Inferior parietal cortex (tissue), 1 donor: ENCODE measurements at regions not wholly inside any gene's neighbourhood (a gene's known extent, or its start where the extent isn't known, plus 50 kb on each side); places are given as distances from the start of the nearest gene placed in this dataset.
"Not testable (repeated sequence)": the region's sequence is repeated elsewhere in the genome, so short reads cannot be mapped to it uniquely, and the experiment has no call there.

Experiments
- DNase-seq: peaks from one replicate; pipeline ENCODE4 v3.0.0-alpha.2; 2016; ENCODE audit errors: extremely low spot score

DNA sequence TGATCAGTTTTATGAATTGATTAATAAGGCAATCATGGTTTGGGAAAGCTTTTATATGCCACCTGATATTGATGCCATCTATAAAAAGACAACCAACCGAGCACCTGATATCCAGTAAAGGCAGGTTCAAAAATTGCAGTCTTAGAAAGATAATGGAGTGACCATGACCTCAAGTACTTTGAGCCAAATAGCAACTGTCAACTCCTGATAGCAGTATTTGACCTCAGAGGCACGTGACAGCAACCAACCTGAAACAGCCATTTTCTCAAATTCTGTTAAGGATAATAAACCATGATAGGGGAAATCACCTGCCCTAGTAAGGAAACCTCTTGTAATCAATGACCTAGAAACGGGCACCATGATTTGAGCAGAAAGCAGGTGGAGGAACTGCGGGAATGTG, 77.1 kb upstream of the NFE2L3 start:
- no peak for DNase-seq

DNA sequence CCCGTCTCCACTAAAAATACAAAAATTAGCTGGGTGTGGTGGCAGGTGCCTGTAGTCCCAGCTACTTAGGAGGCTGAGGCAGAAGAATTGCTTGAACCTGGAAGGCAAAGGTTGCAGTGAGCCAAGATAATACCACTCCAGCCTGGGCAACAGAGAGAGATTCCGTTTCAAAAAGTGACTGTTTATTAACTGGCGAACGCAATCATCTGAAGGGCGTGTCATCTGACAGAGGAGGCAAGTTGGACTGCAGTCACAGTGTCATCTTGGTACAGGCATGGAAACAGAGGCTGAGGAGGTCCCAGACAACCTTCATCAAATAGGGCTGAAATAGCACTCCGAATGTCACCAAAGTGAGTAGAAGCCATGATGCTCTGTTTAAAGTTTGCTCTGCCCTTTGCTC, 75.3 kb upstream of the NFE2L3 start:
- DNase-seq = no peak

GRCh38 chr7:26078437-26079336, 73.3 kb upstream of the NFE2L3 start:
- DNase-seq = peak; percentile 47

DNA sequence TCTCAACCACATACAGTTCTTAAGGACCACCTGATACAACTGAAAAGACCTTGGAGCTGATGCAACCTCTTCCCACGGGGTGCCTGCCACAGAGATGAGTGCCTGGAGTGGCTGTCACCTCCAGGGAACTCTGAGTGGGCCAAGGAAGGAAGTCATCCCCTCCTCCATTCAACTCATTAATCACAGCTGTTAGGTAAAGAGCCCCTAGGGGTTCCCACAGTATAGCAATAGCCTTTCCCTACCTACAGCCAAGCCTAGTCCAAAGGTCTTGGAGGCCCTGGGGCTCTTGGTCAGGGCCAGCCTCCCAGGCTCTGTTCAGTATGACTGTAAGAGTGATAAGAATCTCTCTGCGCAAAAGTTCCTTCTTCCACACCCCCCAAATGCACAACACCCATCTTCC, 70.4 kb upstream of the NFE2L3 start:
- DNase-seq = no peak

GRCh38 chr7:26083113-26083512, 68.9 kb upstream of the NFE2L3 start:
- no peak for DNase-seq

GRCh38 chr7:26084418-26084817, 67.6 kb upstream of the NFE2L3 start:
- DNase-seq = no peak

DNA sequence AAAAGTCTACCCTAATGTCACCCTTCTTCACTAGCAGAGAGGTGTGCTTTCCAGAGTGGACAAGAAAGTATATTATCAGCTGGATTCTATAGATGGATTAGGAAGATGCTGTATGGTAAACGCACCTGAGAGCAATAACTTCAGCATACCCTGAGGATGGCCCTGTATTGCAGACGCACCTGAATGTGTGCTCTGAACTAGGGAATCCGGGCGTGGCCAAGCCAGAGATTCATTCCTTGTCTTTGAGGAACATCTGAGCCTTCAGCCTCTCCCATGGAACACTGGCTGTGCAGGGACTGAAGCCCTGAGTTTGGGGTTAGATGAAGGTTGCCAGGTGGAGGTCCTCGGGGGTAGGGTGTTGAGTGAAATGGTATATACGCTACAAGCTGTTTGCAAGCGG, 66.2 kb upstream of the NFE2L3 start:
- DNase-seq = no peak

DNA sequence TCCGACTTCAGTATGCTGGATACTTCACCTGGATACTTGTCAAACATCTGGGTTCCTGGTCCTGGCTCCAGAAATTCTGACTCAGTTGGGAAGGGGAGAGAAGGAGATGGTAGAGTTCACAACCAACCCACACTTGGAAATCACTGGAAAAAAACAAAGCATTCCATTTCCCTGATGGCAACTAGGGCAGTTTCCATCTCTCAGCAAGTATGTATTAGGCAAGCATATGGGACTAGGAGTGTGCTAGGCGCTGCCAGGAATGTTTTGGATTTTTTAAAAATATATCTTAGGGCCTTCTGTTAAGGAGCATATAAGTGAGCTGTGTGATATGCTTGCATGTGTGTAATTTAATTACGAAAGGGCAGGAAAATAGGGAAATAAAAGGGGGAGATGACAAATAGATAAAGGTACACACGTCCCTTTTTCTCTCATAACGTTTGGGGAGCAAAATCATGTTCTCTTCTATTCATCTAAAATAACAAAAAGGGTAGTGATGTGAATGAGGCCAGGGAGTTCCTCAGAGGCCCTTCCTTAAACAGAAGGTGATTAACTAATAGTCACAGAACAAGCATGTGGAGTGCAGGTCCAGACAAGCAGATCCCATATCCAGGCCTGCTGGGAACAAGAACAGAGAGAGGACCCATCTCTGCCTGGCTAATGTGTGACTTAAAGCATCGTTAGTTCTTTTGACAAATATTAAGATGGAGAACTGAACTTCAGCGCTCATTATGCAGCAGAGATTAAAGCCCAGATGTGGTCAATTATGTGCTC, 64.5 kb upstream of the NFE2L3 start:
- no peak for DNase-seq

DNA sequence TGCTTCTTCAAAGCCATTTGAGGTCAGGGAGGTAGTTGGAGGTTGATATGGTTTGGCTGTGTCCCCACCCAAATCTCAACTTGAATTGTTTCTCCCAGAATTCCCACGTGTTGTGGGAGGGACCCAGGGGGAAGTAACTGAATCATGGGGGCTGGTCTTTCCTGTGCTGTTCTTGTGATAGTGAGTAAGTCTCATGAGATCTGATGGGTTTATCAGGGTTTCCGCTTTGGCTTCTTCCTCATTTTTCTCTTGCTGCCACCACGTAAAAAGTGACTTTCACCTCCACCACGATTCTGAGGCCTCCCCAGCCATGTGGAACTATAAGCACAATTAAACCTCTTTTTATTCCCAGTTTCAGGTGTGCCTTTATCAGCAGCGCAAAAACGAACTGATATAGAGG, 62.5 kb upstream of the NFE2L3 start:
- not testable (repeated sequence) for DNase-seq

DNA sequence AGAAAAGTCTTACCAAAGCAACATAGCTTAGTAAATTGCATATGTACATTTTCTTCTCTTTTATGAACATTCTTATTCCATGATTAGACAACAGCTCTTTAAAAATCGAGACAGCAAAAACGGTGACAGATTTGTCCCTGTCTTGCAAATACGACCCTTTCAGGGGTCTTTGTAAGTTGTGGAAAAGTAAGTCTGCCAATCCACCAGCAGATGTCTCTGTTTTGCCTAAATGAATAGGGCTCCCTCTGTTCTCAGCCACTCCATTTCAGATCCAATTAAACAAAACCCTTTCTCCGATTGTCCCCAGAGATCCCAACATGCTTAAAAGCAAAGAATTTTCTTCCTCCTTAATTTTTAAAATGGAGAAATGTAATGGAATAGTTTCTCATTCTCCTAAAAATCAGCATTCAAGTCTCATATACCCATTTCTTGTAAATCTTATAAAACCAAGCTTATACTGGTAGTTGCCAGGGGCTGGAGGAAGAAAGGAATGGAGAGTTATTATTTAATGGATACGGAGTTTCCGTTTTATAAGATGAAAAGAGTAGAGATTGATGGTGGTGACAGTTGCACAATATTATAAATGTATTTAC, 61.0 kb upstream of the NFE2L3 start:
- DNase-seq = peak; percentile 81

- DNase-seq = no peak
These were observed 60.1 kb upstream of the NFE2L3 start for GRCh38 chr7:26091933-26092332.

GRCh38 chr7:26093023-26093422, 59.0 kb upstream of the NFE2L3 start:
- DNase-seq = no peak

- DNase-seq = no peak
These were observed 55.9 kb upstream of the NFE2L3 start for GRCh38 chr7:26096136-26096535.

GRCh38 chr7:26097837-26098668, 53.9 kb upstream of the NFE2L3 start:
- no peak for DNase-seq

DNA sequence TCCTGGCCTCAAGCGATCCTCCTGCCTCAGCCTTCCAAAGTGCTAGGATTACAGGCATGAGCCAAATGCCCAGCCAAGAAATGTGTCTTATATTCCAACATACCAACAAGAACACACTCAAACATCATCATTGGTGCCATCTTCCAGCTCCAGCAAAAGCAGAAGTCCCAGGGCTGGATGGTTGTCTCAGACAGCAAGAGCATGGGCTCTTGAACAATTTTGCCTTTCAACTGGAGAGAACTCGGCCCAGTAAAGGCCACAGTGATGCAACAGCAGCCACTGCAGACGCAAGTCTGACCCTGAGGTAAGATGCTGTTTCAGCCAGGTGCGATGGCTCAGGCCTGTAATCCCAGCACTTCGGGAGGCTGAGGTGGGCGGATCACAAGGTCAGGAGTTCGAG, 52.8 kb upstream of the NFE2L3 start:
- no peak for DNase-seq

- no peak for DNase-seq
These were observed 51.3 kb upstream of the NFE2L3 start for GRCh38 chr7:26100406-26101339.

DNA sequence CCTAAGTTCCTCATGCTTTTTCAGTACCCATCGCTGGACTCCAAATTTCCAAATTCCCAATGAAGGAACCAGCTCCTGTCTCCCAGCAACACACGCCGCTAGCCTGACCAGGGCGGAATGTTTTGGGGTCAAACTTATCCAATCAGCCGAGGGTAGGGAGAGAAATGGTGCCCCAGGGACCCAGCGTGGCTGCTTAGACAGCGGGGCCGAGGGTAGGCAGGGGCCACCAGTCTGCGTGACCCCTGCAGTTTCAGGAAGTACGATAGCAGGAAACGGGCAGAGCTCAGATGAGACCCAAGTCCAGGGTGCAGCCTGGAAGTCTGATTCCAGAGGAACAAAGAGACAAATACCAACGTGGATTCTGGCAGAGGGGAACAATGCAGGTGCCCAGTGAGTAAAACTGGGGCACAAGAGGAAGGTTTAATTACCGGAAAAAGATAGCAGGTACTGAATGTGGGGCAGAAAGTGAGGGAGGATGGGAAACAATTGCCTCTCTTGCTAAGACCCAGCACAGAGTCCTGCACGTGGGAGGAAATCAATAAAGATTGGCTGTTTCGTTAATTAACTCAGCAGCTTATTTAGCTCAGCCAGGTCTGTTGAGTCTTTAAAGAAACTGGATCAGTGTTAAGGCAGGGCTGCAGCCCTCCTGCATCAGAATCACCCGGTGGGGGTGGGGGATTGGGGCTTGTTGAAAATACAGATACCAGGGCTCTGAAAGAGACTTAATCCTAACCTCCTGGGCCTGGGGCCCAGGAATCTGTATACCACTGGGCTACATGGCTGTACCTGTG, 50.4 kb upstream of the NFE2L3 start:
- no peak for DNase-seq

DNA sequence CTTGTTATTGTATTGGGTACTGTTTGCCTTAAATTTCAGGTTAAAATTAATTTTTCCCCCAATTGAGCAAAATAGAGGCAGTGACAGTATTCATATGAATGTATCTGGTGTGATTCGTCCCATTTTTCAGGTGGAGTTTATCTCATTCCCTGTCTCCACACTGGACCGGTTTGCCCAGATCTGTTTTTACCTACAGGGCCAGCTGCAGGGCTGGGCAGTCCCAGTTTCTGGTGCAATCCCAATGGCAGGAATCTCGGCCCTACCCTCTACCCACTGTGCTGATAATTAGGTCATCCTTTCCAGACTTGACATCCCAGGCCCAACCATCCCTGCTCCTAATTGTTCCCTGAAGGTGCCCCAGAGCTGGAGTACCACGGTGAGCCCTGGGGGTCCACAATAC, 49.8 kb upstream of the NFE2L3 start:
- DNase-seq = no peak
